Right lobe of liver (tissue), 4 donors: ENCODE measurements at regions not wholly inside any gene's neighbourhood (a gene's known extent, or its start where the extent isn't known, plus 50 kb on each side); places are given as distances from the start of the nearest gene placed in this dataset.

Experiments
- POLR2A ChIP-seq: fragments of 450-650 bp; IDR thresholded peaks from one replicate; pipeline ENCODE4 v1.6.1; 2017; ENCODE audit warnings: antibody characterized with exemption, mild to moderate bottlenecking
- TF ChIP-seq, protein P1 (sequence below), 4 donors: fragments of 200-600 bp in 3 of 4; fragments of 450-650 bp in 1 of 4; IDR thresholded peaks; one replicate each; pipeline versions ENCODE4 v1.5.1 to v1.8.0; 2016 to 2022; ENCODE audit warnings: antibody characterized with exemption in 4 of 4, mild to moderate bottlenecking in 2 of 4
- donor health status: DM: no; HTN: no; CAD: no.
- donor health status: DM: no; HTN: no; CAD: no.
- donor health status: DM: no; HTN: yes; CAD: no.

DNA sequence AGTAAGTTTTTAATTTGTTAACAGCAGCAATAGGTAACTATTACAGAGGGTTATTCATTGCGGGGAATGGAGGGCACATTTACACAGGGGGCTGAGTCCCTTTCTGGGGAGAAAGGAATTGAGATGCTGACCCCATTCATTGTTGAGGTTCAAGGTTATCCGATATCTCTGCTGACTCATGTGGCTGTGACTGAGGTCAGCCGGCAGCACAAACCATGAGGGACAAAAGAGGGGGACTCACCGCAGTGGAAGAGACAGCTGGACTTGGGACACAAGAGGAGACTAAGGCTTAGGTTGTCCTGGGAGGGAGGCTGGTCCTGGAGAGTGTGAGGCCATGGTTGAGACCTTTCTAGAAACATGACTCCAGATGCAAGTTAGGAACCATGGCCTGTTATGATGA lies 119.1 kb upstream of the XYLT1 start:
- TF ChIP-seq POLR2A, result no peak
- TF ChIP-seq, protein P1, sequence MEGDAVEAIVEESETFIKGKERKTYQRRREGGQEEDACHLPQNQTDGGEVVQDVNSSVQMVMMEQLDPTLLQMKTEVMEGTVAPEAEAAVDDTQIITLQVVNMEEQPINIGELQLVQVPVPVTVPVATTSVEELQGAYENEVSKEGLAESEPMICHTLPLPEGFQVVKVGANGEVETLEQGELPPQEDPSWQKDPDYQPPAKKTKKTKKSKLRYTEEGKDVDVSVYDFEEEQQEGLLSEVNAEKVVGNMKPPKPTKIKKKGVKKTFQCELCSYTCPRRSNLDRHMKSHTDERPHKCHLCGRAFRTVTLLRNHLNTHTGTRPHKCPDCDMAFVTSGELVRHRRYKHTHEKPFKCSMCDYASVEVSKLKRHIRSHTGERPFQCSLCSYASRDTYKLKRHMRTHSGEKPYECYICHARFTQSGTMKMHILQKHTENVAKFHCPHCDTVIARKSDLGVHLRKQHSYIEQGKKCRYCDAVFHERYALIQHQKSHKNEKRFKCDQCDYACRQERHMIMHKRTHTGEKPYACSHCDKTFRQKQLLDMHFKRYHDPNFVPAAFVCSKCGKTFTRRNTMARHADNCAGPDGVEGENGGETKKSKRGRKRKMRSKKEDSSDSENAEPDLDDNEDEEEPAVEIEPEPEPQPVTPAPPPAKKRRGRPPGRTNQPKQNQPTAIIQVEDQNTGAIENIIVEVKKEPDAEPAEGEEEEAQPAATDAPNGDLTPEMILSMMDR (IDR thresholded peaks at IDR 0.05), result no peak
